Hepatocyte (in vitro differentiated cells): ENCODE measurements at regions not wholly inside any gene's neighbourhood (a gene's known extent, or its start where the extent isn't known, plus 50 kb on each side); places are given as distances from the start of the nearest gene placed in this dataset.

Source experiments
- EZH2 ChIP-seq: fragments of 200-600 bp; sonication (generic); IDR thresholded peaks from 2 replicates; pipeline ENCODE4 v1.6.1; 2016; ENCODE audit warnings: antibody characterized with exemption, mild to moderate bottlenecking, borderline replicate concordance
- TF ChIP-seq, protein P1 (sequence below): fragments of 200-600 bp; sonication (generic); IDR thresholded peaks from 2 replicates; pipeline ENCODE4 v1.5.1; 2016; ENCODE audit warnings: antibody characterized with exemption, mild to moderate bottlenecking; ENCODE audit not compliant: poor library complexity

DNA sequence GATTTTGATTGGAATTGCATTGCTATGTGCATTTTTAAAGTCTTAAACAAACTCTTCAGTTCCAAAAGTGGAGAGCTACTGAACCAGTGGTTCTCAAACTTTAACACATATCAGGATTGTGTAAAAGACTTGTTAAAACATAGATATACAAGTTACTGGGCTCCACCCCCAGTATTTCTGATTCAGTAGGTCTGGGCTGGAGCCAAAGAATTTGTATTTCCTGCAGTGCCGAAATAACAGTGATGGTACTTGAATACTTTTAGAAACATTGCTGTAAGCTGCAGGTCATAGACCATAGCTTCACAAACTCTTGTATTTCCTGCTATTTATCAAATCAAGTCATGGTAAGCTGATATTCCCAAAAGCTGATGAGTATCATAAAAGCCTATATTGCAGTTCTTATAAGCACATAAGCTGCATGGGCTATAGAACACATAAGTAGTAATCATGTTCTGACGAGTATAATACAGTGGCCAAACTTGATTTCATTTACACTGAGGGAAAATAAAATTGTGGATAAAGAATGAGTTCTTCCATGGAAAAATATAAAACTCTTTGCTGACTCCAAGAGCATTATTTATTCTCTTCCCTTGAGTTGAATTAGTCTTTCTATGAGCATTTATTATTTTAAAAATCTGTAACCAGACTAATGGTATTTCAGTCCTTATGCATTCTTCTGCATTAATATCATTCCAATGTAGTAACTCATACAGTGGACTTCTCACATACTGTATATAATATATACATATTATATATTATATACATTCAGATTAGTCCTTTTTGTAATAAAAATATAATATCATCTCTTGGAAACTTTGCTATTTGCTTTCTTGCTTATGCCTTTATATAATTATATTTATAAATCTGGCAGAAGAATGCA is 550.5 kb upstream of the AGTR1 start:
- TF ChIP-seq, protein P1, sequence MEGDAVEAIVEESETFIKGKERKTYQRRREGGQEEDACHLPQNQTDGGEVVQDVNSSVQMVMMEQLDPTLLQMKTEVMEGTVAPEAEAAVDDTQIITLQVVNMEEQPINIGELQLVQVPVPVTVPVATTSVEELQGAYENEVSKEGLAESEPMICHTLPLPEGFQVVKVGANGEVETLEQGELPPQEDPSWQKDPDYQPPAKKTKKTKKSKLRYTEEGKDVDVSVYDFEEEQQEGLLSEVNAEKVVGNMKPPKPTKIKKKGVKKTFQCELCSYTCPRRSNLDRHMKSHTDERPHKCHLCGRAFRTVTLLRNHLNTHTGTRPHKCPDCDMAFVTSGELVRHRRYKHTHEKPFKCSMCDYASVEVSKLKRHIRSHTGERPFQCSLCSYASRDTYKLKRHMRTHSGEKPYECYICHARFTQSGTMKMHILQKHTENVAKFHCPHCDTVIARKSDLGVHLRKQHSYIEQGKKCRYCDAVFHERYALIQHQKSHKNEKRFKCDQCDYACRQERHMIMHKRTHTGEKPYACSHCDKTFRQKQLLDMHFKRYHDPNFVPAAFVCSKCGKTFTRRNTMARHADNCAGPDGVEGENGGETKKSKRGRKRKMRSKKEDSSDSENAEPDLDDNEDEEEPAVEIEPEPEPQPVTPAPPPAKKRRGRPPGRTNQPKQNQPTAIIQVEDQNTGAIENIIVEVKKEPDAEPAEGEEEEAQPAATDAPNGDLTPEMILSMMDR = no peak
- TF ChIP-seq EZH2 = no peak
